Suprapubic skin (tissue), 3 donors: ENCODE measurements at regions not wholly inside any gene's neighbourhood (a gene's known extent, or its start where the extent isn't known, plus 50 kb on each side); places are given as distances from the start of the nearest gene placed in this dataset.

Experiments
- EP300 ChIP-seq: sonication (generic); formaldehyde crosslinking; IDR thresholded peaks from one replicate; pipeline ENCODE4 v1.6.1; 2017; ENCODE audit warnings: antibody characterized with exemption
- POLR2A ChIP-seq, 2 donors: fragments of 450-650 bp; IDR thresholded peaks; one replicate each; pipeline ENCODE4 v1.6.1; 2017; ENCODE audit warnings: antibody characterized with exemption in 2 of 2, mild to moderate bottlenecking in 2 of 2, moderate library complexity in 2 of 2
- TF ChIP-seq, protein P1 (sequence below), 2 donors: fragments of 200-600 bp in 1 of 2; fragments of 450-650 bp in 1 of 2; sonication (generic) in 1 of 2; IDR thresholded peaks; one replicate each; pipeline ENCODE4 v1.5.1; 2016 to 2019; ENCODE audit warnings: antibody characterized with exemption in 2 of 2, mild to moderate bottlenecking in 1 of 2, moderate library complexity in 1 of 2

DNA sequence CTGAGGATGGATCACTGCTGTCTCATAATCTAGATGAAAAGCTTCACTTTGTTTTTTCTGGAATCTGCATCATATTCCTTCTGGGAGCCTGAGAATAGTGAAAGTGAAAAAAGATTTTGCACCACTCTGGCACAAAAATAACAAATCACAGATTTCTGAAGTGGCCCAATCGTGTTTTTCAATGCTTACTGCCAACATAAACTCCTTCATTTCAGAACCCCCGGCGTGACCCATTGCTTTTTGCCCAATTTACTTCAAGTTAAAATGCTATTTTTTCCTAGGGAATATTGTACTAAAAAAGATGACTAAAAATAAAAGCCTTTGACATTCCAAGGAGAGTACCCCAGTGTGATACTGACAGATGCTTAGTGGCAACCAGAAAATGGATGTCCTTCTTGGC lies 53.7 kb upstream of the ANK3 start:
- TF ChIP-seq, protein P1, sequence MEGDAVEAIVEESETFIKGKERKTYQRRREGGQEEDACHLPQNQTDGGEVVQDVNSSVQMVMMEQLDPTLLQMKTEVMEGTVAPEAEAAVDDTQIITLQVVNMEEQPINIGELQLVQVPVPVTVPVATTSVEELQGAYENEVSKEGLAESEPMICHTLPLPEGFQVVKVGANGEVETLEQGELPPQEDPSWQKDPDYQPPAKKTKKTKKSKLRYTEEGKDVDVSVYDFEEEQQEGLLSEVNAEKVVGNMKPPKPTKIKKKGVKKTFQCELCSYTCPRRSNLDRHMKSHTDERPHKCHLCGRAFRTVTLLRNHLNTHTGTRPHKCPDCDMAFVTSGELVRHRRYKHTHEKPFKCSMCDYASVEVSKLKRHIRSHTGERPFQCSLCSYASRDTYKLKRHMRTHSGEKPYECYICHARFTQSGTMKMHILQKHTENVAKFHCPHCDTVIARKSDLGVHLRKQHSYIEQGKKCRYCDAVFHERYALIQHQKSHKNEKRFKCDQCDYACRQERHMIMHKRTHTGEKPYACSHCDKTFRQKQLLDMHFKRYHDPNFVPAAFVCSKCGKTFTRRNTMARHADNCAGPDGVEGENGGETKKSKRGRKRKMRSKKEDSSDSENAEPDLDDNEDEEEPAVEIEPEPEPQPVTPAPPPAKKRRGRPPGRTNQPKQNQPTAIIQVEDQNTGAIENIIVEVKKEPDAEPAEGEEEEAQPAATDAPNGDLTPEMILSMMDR (IDR thresholded peaks at IDR 0.05): no peak
- no peak for TF ChIP-seq EP300
- TF ChIP-seq POLR2A (IDR thresholded peaks at IDR 0.05): no peak
